Thoracic aorta (tissue), 2 donors: ENCODE measurements at regions not wholly inside any gene's neighbourhood (a gene's known extent, or its start where the extent isn't known, plus 50 kb on each side); places are given as distances from the start of the nearest gene placed in this dataset.
"Not testable (repeated sequence)": the region's sequence is repeated elsewhere in the genome, so short reads cannot be mapped to it uniquely, and the experiment has no call there.

ENCODE experiments used
- ATAC-seq: fragments of 150-250 bp; one replicate; pipeline ENCODE4 v1.8.0; 2017; ENCODE audit warnings: low read depth; ENCODE audit not compliant: insufficient number of reproducible peaks, low FRiP score
- DNase-seq: peaks from one replicate; pipeline ENCODE4 v3.0.0-alpha.2; 2020; ENCODE audit warnings: low spot score
- H3K27ac ChIP-seq, 2 donors: fragments of 200-600 bp; sonication (generic); 1 replicate in 1 of 2; 2 replicates in 1 of 2; pipeline ENCODE4 v1.5.1; 2016; ENCODE audit warnings: mild to moderate bottlenecking in 2 of 2, moderate library complexity in 2 of 2
- H3K27me3 ChIP-seq: fragments of 200-600 bp; sonication (generic); replicated peaks from 2 replicates; pipeline ENCODE4 v1.6.0; 2016; ENCODE audit warnings: mild to moderate bottlenecking; ENCODE audit not compliant: insufficient read depth
- H3K36me3 ChIP-seq: fragments of 200-600 bp; sonication (generic); one replicate; pipeline ENCODE4 v1.5.1; 2016
- H3K4me1 ChIP-seq, 2 donors: fragments of 200-600 bp; sonication (generic); 1 replicate in 1 of 2; 2 replicates in 1 of 2; pipeline versions ENCODE4 v1.5.1 to v1.6.0; 2016; ENCODE audit warnings: low read depth in 2 of 2, mild to moderate bottlenecking in 1 of 2; ENCODE audit not compliant: control insufficient read depth in 1 of 2
- H3K4me3 ChIP-seq: fragments of 200-600 bp; sonication (generic); 2 replicates; pipeline ENCODE4 v1.5.1; 2016; ENCODE audit warnings: mild to moderate bottlenecking
- H3K9me3 ChIP-seq: fragments of 200-600 bp; sonication (generic); 2 replicates; pipeline ENCODE4 v1.5.1; 2016
- CTCF ChIP-seq: fragments of 200-600 bp; sonication (generic); IDR thresholded peaks from one replicate; pipeline ENCODE4 v1.5.1; 2019; ENCODE audit warnings: antibody characterized with exemption

GRCh38 chr14:37778135-37778943, 182.9 kb downstream of the TTC6 start:
- ATAC-seq (no peak), DNase-seq (no peak)
- TF ChIP-seq CTCF: no peak
- no peaks in the 10 kb centered on the region for H3K9me3 ChIP-seq
- H3K27ac ChIP-seq: no peak overlapping the region
- no peaks in the 10 kb centered on the region for H3K36me3 ChIP-seq
- H3K4me3 ChIP-seq: no peak overlapping the region
- no peaks in the 10 kb centered on the region for H3K4me1 ChIP-seq
- no peaks in the 10 kb centered on the region for H3K27me3 ChIP-seq

- ATAC-seq (no peak), DNase-seq (no peak)
- no peak for TF ChIP-seq CTCF
Measured at GRCh38 chr14:37779480-37779879, 184.1 kb downstream of the TTC6 start.

GRCh38 chr14:37780731-37781130, 185.3 kb downstream of the TTC6 start:
- not testable (repeated sequence) for H3K9me3 ChIP-seq, H3K4me1 ChIP-seq, DNase-seq, H3K4me3 ChIP-seq, H3K36me3 ChIP-seq, H3K27me3 ChIP-seq, H3K27ac ChIP-seq, ATAC-seq

More at GRCh38 chr14:37779480-37779879, 184.1 kb downstream of the TTC6 start:
- Histone ChIP-seq H3K4me3 (no peak overlapping the region), H3K9me3 (no peaks in the 10 kb centered on the region), H3K27ac (no peak overlapping the region), H3K27me3 (no peaks in the 10 kb centered on the region), H3K4me1 (no peaks in the 10 kb centered on the region), H3K36me3 (no peaks in the 10 kb centered on the region)

- not testable (repeated sequence) for H3K4me1 ChIP-seq, DNase-seq, H3K9me3 ChIP-seq, H3K36me3 ChIP-seq, H3K27me3 ChIP-seq, ATAC-seq, H3K4me3 ChIP-seq, H3K27ac ChIP-seq
Measured at GRCh38 chr14:37784203-37784826, 188.9 kb downstream of the TTC6 start.

- H3K4me1 ChIP-seq, H3K9me3 ChIP-seq: not testable (repeated sequence)
Measured at GRCh38 chr14:37784827-37785223, 189.4 kb downstream of the TTC6 start.

GRCh38 chr14:37785298-37785697, 189.9 kb downstream of the TTC6 start:
- not testable (repeated sequence) for H3K27me3 ChIP-seq, H3K4me3 ChIP-seq, H3K27ac ChIP-seq, H3K4me1 ChIP-seq, H3K9me3 ChIP-seq, ATAC-seq, DNase-seq, H3K36me3 ChIP-seq

More at GRCh38 chr14:37784827-37785223, 189.4 kb downstream of the TTC6 start:
- DNase-seq, H3K36me3 ChIP-seq, H3K27me3 ChIP-seq, H3K27ac ChIP-seq, H3K4me3 ChIP-seq, ATAC-seq: not testable (repeated sequence)

GRCh38 chr14:37786114-37786625, 190.7 kb downstream of the TTC6 start:
- not testable (repeated sequence) for H3K4me3 ChIP-seq, H3K27me3 ChIP-seq, H3K4me1 ChIP-seq, DNase-seq, H3K9me3 ChIP-seq, H3K27ac ChIP-seq, H3K36me3 ChIP-seq, ATAC-seq
